ENCODE measurements at regions not wholly inside any gene's neighbourhood (a gene's known extent, or its start where the extent isn't known, plus 50 kb on each side); places are given as distances from the start of the nearest gene placed in this dataset.

GRCh38 chr5:98231089-98231488 lies 542.4 kb upstream of the RGMB start:
- TF ChIP-seq SP1 (IDR thresholded peaks at IDR 0.05) (no peak), BHLHE40 (IDR thresholded peaks at IDR 0.05; ENCODE audit: borderline replicate concordance) (no peak), ELF4 (IDR thresholded peaks at IDR 0.05) (no peak), FOXA1 (IDR thresholded peaks at IDR 0.05) (no peak), SUZ12 (IDR thresholded peaks at IDR 0.05) (no peak), NFRKB (IDR thresholded peaks at IDR 0.05) (no peak), FOXM1 (IDR thresholded peaks at IDR 0.05; ENCODE audit: borderline replicate concordance) (no peak), HDGF (IDR thresholded peaks at IDR 0.05; ENCODE audit: borderline replicate concordance) (no peak), L3MBTL2 (conservative IDR thresholded peaks at IDR 0.05) (no peak), FOXK2 (IDR thresholded peaks at IDR 0.05) (no peak), ARNT (IDR thresholded peaks at IDR 0.05) (no peak), PKNOX1 (IDR thresholded peaks at IDR 0.05) (no peak), TARDBP (IDR thresholded peaks at IDR 0.05) (no peak), ZNF384 (IDR thresholded peaks at IDR 0.05) (no peak)
